SK-N-MC (cell line): ENCODE measurements at regions not wholly inside any gene's neighbourhood (a gene's known extent, or its start where the extent isn't known, plus 50 kb on each side); places are given as distances from the start of the nearest gene placed in this dataset.

Source experiments
- EZH2 ChIP-seq: fragments of 200-600 bp; sonication (generic); IDR thresholded peaks from one replicate; pipeline ENCODE4 v1.6.1; 2017; ENCODE audit warnings: antibody characterized with exemption
- POLR2AphosphoS5 ChIP-seq: IDR thresholded peaks from 2 replicates; pipeline ENCODE4 v1.6.1; 2012; ENCODE audit warnings: mild to moderate bottlenecking, low read depth, low read length, borderline replicate concordance

GRCh38 chr9:107819772-107820565 lies 330.4 kb upstream of the KLF4 start:
- TF ChIP-seq POLR2AphosphoS5: no peak
- no peak for TF ChIP-seq EZH2
